HG02571 (cell line): ENCODE measurements at regions not wholly inside any gene's neighbourhood (a gene's known extent, or its start where the extent isn't known, plus 50 kb on each side); places are given as distances from the start of the nearest gene placed in this dataset.
A peak's percentile ranks its signal among the peaks of the same experiment; 100 is the strongest.

Experiments used
- ATAC-seq: cut with Tn5 transposase; IDR thresholded peaks from one replicate; pipeline ENCODE4 v1.9.1; 2021; ENCODE audit warnings: mild to moderate bottlenecking, moderate library complexity; ENCODE audit not compliant: unreplicated experiment

DNA sequence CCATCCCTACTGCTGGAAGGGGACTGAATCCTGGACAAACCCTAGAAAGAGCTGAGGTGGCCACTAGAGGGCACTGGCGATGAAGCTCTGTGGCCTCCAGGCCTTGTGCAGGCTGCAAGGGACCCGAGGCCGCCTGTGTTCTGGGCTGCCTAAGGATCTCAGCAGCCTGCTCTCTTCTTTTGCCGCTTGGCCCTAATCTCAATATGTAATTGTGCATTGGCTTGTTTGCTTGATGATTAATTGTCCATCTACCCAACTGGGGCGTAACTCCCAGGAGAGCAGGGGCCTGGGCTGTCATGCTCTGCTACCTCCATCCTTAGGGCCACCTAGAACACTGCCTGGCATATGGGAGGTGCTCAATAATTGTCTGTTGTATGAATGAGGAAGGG lies 73.8 kb downstream of the SYNE3 start:
- peak; percentile 79 for ATAC-seq

DNA sequence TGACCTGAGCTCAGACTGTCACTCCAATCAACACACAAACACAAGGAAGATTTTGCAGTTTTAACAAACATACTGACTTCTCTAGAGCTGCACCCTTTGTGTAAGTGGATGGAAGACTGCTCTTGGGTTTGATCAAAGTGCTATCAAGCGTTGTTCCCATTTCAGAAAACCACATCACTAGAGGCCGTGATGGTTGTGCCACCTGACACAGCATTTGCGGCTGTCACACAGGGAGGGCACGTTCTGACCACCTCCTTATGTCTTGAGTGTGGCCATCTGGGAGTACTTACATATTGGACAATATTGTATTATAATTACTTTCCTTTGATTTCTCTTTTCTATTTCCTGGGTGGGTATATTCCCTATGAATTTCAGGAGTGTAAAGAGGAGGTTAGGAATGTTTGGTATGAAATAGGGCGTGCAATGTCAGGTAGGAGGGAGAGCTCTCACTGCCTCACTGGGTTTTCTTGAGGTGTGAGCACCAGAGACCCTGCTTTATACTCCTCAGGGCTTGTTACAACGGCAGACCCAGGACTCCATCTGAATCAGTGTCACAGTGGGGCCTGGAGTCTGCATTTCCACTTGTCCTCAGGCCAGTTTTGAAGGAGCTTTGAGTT lies 74.3 kb downstream of the SYNE3 start:
- ATAC-seq: peak; percentile 19

DNA sequence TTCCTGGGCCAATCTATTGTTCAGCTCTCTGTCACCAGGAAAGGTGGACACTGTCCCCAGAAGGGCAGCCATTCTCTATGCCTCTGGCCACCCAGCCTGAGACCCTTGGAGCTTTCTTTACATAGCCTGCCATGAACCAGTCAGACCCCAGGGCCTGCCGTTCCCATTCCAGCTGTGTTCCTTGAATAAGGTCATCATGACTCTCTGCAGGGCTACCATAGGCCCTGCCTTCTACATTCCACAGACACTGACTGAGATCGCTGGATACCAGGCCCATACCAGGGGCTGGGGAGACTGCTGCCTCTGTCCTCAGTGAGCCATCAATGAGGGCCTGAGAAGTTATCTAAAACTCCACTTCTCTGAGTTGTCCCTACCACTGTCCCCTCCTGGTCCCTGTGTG lies 75.5 kb downstream of the SYNE3 start:
- no peak for ATAC-seq

DNA sequence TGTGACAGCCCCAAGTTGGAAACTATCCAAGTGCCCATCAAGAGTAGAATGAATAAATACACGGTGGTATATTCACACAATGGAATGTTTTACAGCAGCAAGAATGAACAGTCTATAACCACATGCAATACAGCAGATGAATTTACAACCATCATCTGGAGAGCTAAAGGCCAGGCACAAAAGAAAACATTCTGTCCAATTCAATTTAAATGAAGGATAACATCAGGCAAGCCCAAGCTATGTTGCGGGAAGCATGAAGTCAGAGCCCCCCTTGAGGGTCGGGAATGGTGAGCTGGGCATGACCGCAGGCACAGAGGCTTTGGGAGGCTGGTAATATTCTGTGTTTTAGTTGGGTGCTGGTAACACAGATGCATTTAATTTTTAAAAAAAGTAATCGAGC lies 76.0 kb downstream of the SYNE3 start:
- no peak for ATAC-seq

DNA sequence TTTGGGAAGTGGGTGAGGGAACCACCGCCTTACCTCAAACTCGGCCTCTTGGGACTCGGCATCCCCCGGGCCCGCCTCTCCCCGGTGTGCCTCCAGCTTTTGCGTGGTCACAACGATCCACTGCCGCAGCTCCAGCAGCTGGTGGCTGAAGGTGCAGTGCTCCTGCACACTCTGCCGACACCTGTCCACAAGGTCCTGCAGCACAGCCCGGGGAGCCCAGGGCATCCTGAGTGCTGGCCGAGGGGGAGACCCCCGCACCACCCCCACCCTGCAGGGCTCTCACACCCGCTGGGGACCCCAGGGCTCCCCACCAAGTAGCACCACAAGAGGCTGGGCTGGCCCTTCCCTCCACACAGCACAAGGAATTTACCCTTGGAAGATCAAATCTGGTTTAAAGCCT lies 76.6 kb downstream of the SYNE3 start:
- no peak for ATAC-seq

DNA sequence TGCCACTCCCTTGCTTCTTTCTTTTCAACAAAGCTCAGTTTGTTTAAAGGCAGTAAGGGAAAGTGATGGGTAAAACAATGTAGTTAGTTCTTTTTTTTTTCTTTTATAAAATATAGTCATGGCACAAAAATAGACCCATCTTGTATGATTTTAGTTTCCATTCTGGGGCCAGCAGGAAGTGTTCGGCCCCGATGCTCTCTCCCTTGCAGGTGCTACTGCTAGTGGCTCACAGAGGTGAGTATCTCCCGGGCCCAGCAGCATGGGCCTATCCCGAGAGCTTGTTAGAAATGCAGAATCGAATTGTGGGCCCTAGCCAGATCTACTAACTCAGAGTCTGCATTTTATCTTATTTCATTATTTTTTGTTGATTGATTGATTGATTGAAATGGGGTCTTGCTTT lies 78.7 kb downstream of the SYNE3 start:
- no peak for ATAC-seq

DNA sequence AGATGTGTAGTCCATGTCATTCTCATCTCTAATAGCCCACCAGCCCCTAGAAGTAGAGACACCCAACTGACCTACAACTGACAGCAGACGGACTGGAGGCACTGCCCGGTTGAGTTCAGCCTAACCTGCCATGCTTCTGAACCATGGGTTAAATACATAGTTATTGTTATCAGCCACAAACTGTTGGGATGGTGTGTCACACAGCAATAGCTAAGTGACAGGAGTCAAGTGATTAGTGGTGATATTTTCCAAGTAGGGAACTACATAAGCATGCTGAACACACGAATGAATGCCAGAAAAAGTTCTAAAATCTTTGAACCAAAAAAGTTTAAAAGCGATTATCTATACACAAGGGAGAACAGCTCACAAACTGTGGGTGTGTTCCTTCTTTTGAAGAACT lies 80.1 kb downstream of the SYNE3 start:
- ATAC-seq: no peak

DNA sequence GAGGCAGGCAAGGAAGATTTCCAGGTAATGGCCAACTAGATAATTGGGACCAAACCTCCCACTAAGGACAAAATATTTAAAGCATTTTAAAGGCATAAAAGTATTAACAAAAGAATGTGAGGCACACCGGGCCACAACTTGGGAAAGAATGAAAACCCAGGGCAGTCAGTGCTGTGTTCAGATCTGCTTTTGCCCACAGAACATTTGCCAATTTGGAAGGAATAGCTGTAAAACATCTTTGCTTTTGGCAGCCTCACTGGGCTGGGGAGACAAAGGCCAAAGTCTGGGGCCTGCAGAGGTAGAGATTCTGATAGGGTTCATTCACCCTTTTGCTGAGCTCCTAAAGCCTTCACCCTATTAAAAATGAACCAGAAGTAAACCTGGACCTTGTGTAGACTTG lies 82.3 kb downstream of the SYNE3 start:
- ATAC-seq: no peak

DNA sequence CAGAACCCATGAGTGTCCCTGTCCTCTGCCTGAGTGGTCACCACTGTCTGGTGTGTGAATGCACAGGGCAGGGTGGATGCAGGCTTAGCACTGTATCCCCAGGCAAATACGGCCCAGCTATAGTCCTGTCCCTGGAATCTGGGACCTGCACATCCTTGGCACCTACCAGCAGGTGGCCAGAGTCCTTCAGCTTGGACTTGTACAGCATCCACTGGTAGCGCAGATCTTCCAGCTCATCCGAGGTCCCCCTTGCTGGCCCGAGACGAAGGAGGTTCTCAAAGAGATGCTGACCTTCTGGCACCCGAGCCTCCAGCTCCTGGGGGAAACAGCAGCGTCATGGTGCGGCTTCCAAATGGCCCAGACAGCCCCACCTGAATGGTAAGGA lies 83.4 kb downstream of the SYNE3 start:
- no peak for ATAC-seq

DNA sequence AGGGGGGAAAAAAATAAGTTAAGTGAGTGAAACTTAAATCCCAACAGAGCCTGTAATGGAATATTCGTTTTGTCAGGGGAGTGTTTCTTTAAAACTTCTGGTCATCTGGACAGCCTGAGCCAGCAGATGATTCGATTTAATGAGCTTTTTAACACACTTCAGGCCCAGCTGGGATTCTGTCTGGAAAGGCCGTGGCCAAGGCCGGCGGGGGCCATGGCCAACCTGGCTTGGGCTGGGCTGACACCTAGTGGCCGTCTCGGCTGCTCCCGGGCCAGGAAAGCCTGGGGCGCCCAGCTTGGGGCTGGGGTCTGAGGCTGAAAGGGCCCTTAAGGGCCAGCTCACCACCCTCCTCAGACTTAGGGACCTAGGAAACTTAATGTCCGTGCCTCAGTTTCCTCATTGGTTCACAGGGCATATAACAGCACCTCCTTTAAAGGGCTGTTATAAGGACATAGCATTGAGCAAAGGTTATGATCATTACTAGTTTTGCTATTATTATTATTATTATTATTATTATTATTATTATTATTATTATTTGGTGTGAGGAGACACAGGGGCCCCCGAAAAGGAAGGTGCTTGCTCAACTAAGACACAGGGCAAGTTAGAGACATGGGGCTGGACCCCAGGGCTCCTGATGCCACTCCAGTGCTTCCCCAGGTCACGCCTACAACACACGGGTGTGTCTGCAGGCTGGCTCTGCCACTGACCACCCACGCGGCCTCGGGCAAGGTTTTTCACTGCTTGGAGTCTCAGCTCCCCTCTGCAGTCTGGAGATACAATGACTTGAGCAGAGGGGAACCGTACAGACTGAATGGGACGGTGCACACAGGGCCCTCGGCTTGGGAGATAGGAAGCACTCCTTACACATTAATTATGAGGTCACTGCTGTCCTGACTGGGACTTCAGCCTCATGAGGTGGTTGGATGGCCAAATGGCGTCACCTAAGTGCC lies 84.0 kb downstream of the SYNE3 start:
- ATAC-seq: no peak

DNA sequence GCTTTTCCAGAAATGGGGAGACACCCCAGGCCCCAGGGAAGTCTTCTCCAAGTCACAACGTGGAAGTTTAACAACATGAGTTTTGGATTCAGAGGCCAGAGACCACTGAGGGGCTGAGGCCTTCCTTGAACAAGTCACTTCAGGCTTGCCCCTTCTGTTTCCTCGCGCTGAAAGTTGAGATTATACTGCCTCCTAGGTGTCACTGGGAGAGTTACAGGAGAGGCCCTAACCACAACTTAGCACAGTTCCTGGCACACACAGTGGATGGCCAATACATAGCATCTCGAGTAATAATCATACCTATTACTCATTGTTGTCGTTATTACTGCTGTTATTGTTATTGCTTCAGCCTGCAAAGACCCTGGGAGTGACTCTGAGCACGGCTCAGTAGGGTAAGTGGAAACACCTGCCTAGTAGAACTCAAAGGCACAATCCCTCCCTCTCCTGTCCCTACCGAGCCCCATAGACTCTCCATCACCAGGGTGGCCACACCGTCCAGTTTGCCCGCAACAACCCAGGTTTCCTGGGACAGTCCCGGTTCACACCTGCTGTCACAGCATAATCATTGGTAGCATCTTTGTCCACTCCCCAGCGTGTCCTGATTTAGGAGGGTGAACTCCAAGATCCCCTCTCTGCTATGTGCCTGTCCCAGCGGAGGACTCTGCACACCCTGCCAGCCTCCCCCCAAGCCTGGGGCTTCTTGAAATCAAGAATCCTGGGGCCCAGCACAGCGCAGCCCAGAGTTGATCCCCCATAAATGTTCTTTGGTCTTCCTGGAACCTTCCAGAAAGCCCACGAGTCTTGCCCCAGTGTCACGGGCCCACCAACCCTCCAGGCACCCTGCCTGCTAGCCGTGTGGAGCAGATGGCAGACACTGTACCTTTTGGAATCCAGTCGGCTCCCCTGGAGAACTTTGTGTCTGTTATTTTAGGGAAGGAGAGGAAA lies 85.0 kb downstream of the SYNE3 start:
- ATAC-seq: no peak

DNA sequence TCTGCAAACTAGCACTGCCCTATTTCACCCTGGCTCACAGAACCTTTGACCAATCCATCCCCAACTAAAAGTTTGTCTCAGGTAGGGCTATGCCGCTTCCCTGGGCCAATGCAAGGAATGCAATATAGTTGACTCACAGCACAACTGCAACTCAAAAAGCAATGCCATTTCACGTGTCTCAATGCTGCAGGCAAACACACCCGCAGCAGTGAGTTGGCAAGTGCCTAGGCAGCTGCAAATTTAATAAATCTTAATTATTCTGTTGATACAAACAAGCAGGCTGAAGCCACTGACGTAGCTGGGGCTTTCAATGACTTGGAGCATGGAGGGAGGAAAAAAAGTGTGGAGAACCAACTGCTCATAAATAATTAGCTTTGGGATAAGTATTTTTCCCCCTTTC lies 87.9 kb downstream of the SYNE3 start:
- no peak for ATAC-seq

DNA sequence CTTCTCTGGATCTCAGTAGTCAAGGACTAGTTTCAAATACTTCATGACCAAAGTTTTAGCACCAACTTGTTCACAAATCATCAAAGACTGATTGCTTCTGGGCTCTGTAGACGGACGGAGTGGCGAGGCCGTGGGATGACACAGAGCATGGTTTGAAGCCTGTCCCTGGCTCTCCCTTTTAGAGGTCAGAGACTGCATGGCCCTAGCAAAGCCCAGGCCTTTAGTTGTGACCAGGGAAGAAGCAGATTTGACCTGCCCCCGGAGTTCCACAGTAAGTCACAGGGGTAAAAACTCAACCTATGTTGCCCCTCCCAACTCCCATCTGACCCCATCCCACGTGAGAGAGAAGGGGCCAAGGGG lies 90.4 kb downstream of the SYNE3 start:
- ATAC-seq: no peak

DNA sequence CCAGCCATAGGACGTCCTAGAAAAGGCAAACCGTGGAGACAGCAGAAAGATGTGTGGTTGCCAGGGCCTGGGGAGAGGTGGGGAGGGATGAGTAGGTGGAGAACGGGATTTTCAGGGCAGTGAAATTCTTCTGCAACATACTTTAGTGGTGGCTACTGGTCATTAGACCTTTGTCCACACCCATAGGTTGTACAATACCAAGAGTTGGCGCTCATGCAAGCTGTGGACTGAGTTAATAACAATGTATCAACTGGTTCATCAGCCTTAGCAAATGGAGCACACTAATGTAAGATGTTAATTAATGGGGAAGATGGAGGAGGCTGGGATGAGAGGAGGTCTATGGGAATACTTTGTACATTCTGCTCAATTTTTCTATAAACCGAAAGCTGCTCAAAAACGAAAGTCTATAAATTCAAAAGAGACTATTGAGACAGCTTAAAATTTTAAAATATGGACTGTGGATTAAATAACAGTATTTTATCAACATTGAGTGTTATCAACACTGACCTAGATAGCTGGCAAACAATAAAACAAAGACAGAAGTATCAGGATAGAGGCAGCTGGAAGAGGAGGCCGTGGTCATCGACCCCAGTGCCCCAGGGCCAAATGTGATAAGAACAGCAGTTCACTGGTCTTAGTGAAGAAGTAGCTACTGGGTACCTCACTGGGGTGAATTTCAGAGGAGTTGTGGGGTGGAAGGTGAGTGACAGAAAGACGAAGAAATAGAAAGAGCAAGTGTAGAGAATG lies 90.9 kb downstream of the SYNE3 start:
- no peak for ATAC-seq

DNA sequence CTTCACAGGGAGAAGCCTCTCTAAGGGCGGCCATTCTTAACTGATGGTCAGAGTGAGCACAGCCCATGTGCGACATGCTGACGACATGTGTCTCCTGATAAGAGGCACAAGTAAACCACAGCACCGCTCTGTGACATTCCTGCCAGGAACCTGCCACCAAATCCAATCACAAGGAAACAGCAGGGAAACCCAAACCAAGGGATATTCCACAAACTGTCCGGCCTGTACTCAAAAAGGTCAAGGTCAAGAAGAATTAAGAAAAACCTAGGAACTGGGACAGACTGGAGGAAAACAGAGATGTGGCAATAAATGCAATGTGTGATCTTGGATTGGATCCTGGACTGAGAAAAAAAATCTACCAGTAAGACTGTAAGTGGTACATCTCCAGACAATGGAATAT lies 91.9 kb downstream of the SYNE3 start:
- ATAC-seq: no peak

DNA sequence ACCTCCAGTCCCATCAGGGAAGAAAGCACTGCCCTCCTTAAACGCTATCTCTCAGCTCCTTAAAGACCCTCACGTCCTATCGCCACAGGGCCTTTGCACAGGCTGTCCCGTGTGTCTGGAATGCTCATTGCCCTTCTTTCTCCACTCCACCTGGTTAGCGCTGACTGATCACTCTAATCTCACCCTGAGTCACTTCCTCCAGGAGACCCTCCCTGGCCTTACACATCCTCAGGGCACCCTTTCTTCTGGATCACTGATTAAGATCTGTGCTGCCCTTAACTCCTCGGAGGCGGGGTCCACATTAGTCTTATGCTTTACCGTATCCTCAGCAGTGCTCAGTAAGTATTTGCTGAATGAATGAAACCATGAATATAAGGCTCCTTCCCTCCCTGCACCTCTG lies 94.7 kb downstream of the SYNE3 start:
- no peak for ATAC-seq

DNA sequence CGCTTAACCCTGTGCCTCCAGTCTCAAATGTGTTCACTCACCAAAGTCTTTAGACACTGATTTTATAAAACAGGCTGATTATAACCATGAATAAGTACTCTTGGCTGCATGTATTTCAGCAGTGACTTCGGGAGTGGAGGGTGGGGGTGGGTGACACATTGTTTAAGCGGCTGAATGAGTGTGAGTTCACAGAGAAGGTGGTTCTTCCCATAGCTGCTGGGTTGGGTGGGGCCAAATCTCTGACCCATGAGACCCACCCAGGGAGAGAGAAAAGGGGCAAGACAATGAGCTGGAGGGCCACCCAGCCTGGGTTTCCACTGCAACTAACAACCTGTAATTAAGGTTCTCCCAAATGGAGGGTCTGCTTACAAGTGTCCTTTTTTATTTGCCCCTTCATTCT lies 96.4 kb downstream of the SYNE3 start:
- no peak for ATAC-seq

DNA sequence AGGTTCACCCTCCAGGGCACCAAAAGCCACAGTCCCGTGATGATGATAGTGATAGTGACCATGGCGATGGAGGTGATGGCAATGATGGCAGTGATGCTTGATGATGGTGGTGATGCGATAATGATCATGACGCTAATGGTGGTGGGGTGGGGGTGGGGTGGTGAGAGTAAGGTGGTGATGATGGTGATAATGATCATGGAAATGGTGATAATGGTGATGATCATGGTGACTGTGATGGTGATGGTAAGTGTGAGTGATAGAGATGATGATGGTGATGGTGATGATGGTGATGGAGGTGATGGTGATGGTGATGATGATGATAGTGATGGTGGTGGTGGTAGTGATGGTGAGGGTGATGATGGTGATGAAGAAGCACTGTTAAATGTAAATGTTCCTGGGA lies 96.9 kb downstream of the SYNE3 start:
- ATAC-seq: no peak

DNA sequence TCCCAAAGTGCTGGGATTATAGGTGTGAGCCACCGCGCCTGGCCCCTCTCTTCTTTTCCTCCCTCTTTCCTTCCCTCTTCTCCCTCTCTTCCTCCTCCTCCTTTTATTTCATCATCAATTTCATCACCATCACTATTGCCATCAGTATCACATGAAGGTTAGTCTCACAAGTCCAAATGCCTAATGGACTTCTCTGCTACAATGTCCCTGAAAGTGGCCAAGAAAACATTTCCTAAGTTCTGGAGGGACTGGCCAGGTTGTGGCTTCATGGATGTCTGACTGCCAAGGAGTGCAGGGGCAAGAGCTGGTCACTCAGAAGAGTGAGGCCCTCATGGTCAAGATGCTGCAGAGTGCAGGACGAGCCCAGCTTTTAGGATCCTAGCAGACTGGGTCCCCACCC lies 97.6 kb downstream of the SYNE3 start:
- no peak for ATAC-seq

DNA sequence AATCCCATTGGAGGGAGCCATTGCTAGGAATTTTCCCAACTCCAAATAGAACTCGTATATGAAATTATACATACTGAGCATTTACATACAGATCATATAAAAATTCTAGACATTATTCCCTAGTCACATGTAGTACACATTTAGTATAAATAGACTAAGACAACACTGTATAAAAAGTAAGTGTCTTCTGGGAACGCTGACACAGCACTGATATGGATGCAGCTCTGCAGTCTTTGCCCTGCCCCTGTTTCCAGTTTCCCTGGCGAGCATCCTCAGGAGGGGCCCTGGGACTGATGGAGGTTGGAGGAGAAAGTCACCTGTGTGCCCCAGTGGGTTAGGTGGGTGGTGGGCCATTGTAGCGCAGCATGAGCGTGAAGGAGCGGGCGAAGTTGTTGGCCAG lies 97.8 kb upstream of the CLMN start:
- no peak for ATAC-seq

DNA sequence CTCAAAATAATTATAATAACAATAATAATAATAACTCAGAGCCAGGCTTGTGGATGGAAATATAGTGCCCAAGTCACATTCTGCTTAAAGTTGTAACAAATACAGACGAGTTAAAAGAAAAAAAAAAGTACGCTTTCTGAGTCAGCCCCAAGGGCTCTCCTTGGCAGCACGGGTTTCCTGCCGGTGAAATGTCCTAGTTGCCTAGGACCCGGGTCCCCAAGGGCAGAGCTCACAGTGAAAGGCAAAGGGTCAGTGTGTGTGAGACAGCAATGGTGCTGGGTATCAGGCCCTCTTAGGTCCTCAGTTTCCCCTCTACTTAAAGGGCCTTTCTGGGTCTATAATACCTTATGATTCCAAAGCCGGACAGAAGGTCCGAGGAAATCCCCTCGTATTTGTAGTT lies 96.3 kb upstream of the CLMN start:
- no peak for ATAC-seq
